NCI-H128 (cell line): ENCODE measurements at regions not wholly inside any gene's neighbourhood (a gene's known extent, or its start where the extent isn't known, plus 50 kb on each side); places are given as distances from the start of the nearest gene placed in this dataset.

Experiments used
- DNase-seq: peaks from one replicate; lab custom pipeline; 2025; ENCODE audit not compliant: unreplicated experiment; lab: John Stamatoyannopoulos, UW

GRCh38 chr2:8574196-8575037, 107.4 kb upstream of the ID2 start:
- DNase-seq, result no peak

- no peak for DNase-seq
These were observed 106.6 kb upstream of the ID2 start for GRCh38 chr2:8575038-8575833.

- no peak for DNase-seq
These were observed 105.9 kb upstream of the ID2 start for GRCh38 chr2:8575834-8576423.

GRCh38 chr2:8576525-8577167, 105.2 kb upstream of the ID2 start:
- DNase-seq, result no peak

GRCh38 chr2:8577573-8577972, 104.3 kb upstream of the ID2 start:
- no peak for DNase-seq

GRCh38 chr2:8578335-8579244, 103.3 kb upstream of the ID2 start:
- no peak for DNase-seq

GRCh38 chr2:8579485-8580085, 102.3 kb upstream of the ID2 start:
- no peak for DNase-seq

- no peak for DNase-seq
These were observed 101.3 kb upstream of the ID2 start for GRCh38 chr2:8580316-8581233.

- no peak for DNase-seq
These were observed 100.7 kb upstream of the ID2 start for GRCh38 chr2:8581234-8581561.

GRCh38 chr2:8581601-8582041, 100.2 kb upstream of the ID2 start:
- no peak for DNase-seq

GRCh38 chr2:8582191-8582590, 99.7 kb upstream of the ID2 start:
- DNase-seq, result no peak

GRCh38 chr2:8582651-8583399, 99.0 kb upstream of the ID2 start:
- DNase-seq, result no peak

- DNase-seq, result peak; percentile 84
These were observed 98.3 kb upstream of the ID2 start for GRCh38 chr2:8583400-8584173.

GRCh38 chr2:8584174-8585066, 97.4 kb upstream of the ID2 start:
- DNase-seq, result no peak

- no peak for DNase-seq
These were observed 95.3 kb upstream of the ID2 start for GRCh38 chr2:8586457-8587051.

- no peak for DNase-seq
These were observed 94.5 kb upstream of the ID2 start for GRCh38 chr2:8587251-8587791.
